ENCODE measurements at regions not wholly inside any gene's neighbourhood (a gene's known extent, or its start where the extent isn't known, plus 50 kb on each side); places are given as distances from the start of the nearest gene placed in this dataset.

DNA sequence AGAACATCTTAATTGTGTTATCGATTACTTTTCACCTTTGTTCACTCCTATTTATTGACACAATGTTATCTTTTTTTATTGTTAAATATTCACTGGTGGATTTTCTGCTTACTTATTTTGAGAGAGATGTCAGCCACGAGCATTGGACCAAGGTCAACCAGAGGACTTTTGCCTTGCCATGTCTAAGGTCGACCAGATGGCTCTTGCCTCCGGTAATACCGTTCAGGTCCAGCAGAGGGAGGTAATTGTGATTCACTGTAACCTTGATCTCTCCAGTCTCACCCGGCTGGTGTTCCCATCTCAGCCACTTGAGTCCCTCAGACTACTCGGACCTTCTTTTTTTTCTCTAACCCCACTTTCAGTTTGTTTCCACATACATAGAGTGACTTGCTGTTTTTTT is 1438.1 kb downstream of the UQCRFS1 start:
- Histone ChIP-seq H3K4me1 (ENCODE audit: insufficient read depth, insufficient read length) (no peaks in the 10 kb centered on the region), H3K36me3 (ENCODE audit: insufficient read depth, insufficient read length, low read length) (peaks cover 82% of the 10 kb centered on the region), H3K4me3 (ENCODE audit: insufficient read length, low read depth) (no peak overlapping the region), H3K9me3 (ENCODE audit: insufficient read depth, low read length) (peaks cover 62% of the 10 kb centered on the region), H3K9ac (ENCODE audit: insufficient read length, low read depth) (no peak overlapping the region), H3K27me3 (ENCODE audit: insufficient read depth, insufficient read length) (no peaks in the 10 kb centered on the region)
- DNase-seq (ENCODE audit: low read depth, low spot score) = no peak
- no peak for TF ChIP-seq YY1 (IDR thresholded peaks at IDR 0.05; ENCODE audit: insufficient read depth, insufficient read length)
- TF ChIP-seq SUZ12 (IDR thresholded peaks at IDR 0.05; ENCODE audit: extremely low read depth, insufficient read depth, insufficient read length) = no peak
- no peak for TF ChIP-seq ZNF274 (IDR thresholded peaks at IDR 0.05; ENCODE audit: low read depth, low read length)

DNA sequence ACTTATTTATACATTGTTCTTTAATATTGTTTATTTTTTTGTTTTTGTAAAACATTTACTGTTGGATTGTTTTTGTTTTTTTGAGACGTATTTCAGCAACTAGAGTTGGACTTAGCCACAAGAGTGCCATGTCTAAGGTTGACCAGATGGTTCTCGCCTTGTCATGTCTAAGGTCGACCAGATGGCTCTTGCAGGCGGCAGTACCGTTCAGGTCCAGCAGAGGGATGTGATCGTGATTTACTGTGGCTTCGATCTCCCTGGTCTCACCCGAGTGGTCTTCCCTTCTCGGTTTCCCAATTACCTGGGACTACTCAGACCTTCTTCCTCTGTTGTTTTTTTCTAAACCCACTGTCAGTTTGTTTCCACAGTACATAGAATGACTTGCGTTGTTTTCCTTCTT is 1438.6 kb downstream of the UQCRFS1 start:
- Histone ChIP-seq H3K4me1 (ENCODE audit: insufficient read depth, insufficient read length) (no peaks in the 10 kb centered on the region), H3K27me3 (ENCODE audit: insufficient read depth, insufficient read length) (no peaks in the 10 kb centered on the region), H3K4me3 (ENCODE audit: insufficient read length, low read depth) (no peak overlapping the region), H3K9me3 (ENCODE audit: insufficient read depth, low read length) (peaks cover 62% of the 10 kb centered on the region), H3K9ac (ENCODE audit: insufficient read length, low read depth) (no peak overlapping the region), H3K36me3 (ENCODE audit: insufficient read depth, insufficient read length, low read length) (peaks cover 85% of the 10 kb centered on the region)
- DNase-seq (ENCODE audit: low read depth, low spot score) = no peak
- no peak for TF ChIP-seq SUZ12 (IDR thresholded peaks at IDR 0.05; ENCODE audit: extremely low read depth, insufficient read depth, insufficient read length)
- no peak for TF ChIP-seq ZNF274 (IDR thresholded peaks at IDR 0.05; ENCODE audit: low read depth, low read length)
- no peak for TF ChIP-seq YY1 (IDR thresholded peaks at IDR 0.05; ENCODE audit: insufficient read depth, insufficient read length)

DNA sequence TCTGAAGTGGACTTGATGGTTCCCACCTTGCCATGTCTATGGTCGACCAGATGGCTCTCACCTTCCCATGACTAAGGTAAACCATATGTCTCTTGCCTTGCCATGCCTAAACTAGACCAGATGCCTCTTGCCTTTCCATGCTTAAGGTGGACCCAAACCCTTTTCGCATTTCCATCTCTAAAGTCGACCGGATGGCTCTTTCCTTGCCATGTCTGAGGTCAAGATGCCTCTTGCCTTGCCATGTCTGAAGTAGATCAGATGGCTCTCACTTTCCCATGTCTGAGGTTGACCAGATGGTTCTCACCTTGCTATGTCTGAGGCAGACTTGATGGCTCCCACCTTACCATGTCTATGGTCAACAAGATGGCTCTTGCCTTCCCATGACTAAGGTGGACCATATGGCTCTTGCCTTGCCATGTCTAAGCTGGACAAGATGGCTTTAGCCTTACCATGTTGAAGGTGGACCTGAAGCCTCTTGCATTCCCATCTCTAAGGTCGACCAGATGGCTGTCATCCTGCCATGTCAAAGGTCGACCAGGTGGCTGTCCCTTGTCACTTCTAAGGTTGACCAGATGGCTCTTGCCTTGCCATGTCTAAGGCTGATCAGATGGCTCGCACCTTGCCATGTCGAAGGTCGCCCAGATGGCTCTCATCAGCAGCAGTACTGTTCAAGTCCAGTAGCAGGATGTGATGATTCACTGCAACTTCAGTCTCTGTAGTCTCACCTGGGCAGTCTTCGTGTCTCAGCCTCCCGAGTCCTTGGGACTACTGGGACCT is 1439.4 kb downstream of the UQCRFS1 start:
- Histone ChIP-seq H3K9me3 (ENCODE audit: insufficient read depth, low read length) (peaks cover 62% of the 10 kb centered on the region), H3K9ac (ENCODE audit: insufficient read length, low read depth) (no peak overlapping the region), H3K4me1 (ENCODE audit: insufficient read depth, insufficient read length) (no peaks in the 10 kb centered on the region), H3K4me3 (ENCODE audit: insufficient read length, low read depth) (no peak overlapping the region), H3K36me3 (ENCODE audit: insufficient read depth, insufficient read length, low read length) (peaks cover 86% of the 10 kb centered on the region), H3K27me3 (ENCODE audit: insufficient read depth, insufficient read length) (no peaks in the 10 kb centered on the region)
- no peak for DNase-seq (ENCODE audit: low read depth, low spot score)
- TF ChIP-seq SUZ12 (IDR thresholded peaks at IDR 0.05; ENCODE audit: extremely low read depth, insufficient read depth, insufficient read length) (no peak), YY1 (IDR thresholded peaks at IDR 0.05; ENCODE audit: insufficient read depth, insufficient read length) (no peak), ZNF274 (IDR thresholded peaks at IDR 0.05; ENCODE audit: low read depth, low read length) (no peak)

- H3K27me3 ChIP-seq (ENCODE audit: insufficient read depth, insufficient read length) = no peaks in the 10 kb centered on the region
- DNase-seq (ENCODE audit: low read depth, low spot score) = no peak
- H3K4me1 ChIP-seq (ENCODE audit: insufficient read depth, insufficient read length) = no peaks in the 10 kb centered on the region
- TF ChIP-seq ZNF274 (IDR thresholded peaks at IDR 0.05; ENCODE audit: low read depth, low read length) = no peak
- H3K9me3 ChIP-seq (ENCODE audit: insufficient read depth, low read length) = peaks cover 57% of the 10 kb centered on the region
- peaks cover 79% of the 10 kb centered on the region for H3K36me3 ChIP-seq (ENCODE audit: insufficient read depth, insufficient read length, low read length)
- no peak overlapping the region for H3K4me3 ChIP-seq (ENCODE audit: insufficient read length, low read depth)
- H3K9ac ChIP-seq (ENCODE audit: insufficient read length, low read depth) = no peak overlapping the region
Observed at GRCh38 chr19:27772059-27772458, 1440.9 kb downstream of the UQCRFS1 start.

- no peaks in the 10 kb centered on the region for H3K4me1 ChIP-seq (ENCODE audit: insufficient read depth, insufficient read length)
- DNase-seq (ENCODE audit: low read depth, low spot score) = no peak
- TF ChIP-seq ZNF274 (IDR thresholded peaks at IDR 0.05; ENCODE audit: low read depth, low read length) (no peak), SUZ12 (IDR thresholded peaks at IDR 0.05; ENCODE audit: extremely low read depth, insufficient read depth, insufficient read length) (no peak), YY1 (IDR thresholded peaks at IDR 0.05; ENCODE audit: insufficient read depth, insufficient read length) (no peak)
- no peak overlapping the region for H3K4me3 ChIP-seq (ENCODE audit: insufficient read length, low read depth)
- peaks cover 62% of the 10 kb centered on the region for H3K36me3 ChIP-seq (ENCODE audit: insufficient read depth, insufficient read length, low read length)
- H3K27me3 ChIP-seq (ENCODE audit: insufficient read depth, insufficient read length) = no peaks in the 10 kb centered on the region
- no peak overlapping the region for H3K9ac ChIP-seq (ENCODE audit: insufficient read length, low read depth)
- peaks cover 38% of the 10 kb centered on the region for H3K9me3 ChIP-seq (ENCODE audit: insufficient read depth, low read length)
Observed at GRCh38 chr19:27770095-27770494, 1442.9 kb downstream of the UQCRFS1 start.

DNA sequence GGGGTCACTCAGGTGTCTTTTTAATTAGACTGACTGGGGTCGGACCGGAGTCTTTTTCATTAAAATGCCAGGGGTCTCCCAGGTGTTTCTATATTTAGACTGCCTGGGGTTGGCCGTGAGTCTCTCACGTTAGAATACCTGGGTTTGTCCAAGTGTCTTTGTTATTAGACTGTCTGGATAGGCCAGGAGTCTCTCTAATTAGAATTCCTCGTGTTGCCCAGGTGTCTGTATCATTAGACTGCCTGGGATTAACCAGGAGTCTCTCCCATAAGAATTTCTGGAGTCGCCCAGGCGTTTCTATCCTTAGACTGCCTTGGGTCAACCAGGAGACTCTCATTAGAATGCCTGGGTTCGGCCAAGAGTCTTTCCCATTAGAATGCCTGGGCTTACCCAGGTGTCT is 1445.7 kb downstream of the UQCRFS1 start:
- no peak overlapping the region for H3K9ac ChIP-seq (ENCODE audit: insufficient read length, low read depth)
- H3K4me3 ChIP-seq (ENCODE audit: insufficient read length, low read depth) = no peak overlapping the region
- no peaks in the 10 kb centered on the region for H3K27me3 ChIP-seq (ENCODE audit: insufficient read depth, insufficient read length)
- no peak for DNase-seq (ENCODE audit: low read depth, low spot score)
- peaks cover 34% of the 10 kb centered on the region for H3K36me3 ChIP-seq (ENCODE audit: insufficient read depth, insufficient read length, low read length)
- no peaks in the 10 kb centered on the region for H3K4me1 ChIP-seq (ENCODE audit: insufficient read depth, insufficient read length)
- H3K9me3 ChIP-seq (ENCODE audit: insufficient read depth, low read length) = peaks cover 10% of the 10 kb centered on the region; the same call in 1 of the 2 replicates
- TF ChIP-seq ZNF274 (IDR thresholded peaks at IDR 0.05; ENCODE audit: low read depth, low read length) (no peak), YY1 (IDR thresholded peaks at IDR 0.05; ENCODE audit: insufficient read depth, insufficient read length) (no peak), SUZ12 (IDR thresholded peaks at IDR 0.05; ENCODE audit: extremely low read depth, insufficient read depth, insufficient read length) (no peak)

GRCh38 chr19:27765912-27766725 is 1446.8 kb downstream of the UQCRFS1 start:
- no peak overlapping the region for H3K4me3 ChIP-seq (ENCODE audit: insufficient read length, low read depth)
- no peak overlapping the region for H3K9ac ChIP-seq (ENCODE audit: insufficient read length, low read depth)
- DNase-seq (ENCODE audit: low read depth, low spot score) = no peak
- H3K4me1 ChIP-seq (ENCODE audit: insufficient read depth, insufficient read length) = no peaks in the 10 kb centered on the region
- H3K27me3 ChIP-seq (ENCODE audit: insufficient read depth, insufficient read length) = no peaks in the 10 kb centered on the region
- H3K9me3 ChIP-seq (ENCODE audit: insufficient read depth, low read length) = peaks cover 12% of the 10 kb centered on the region; the same call in 1 of the 2 replicates
- TF ChIP-seq YY1 (IDR thresholded peaks at IDR 0.05; ENCODE audit: insufficient read depth, insufficient read length) = no peak
- no peak for TF ChIP-seq ZNF274 (IDR thresholded peaks at IDR 0.05; ENCODE audit: low read depth, low read length)
- peaks cover 23% of the 10 kb centered on the region for H3K36me3 ChIP-seq (ENCODE audit: insufficient read depth, insufficient read length, low read length)

Data from NT2/D1 (cell line).